Suprapubic skin (tissue), 4 donors: ENCODE measurements at regions not wholly inside any gene's neighbourhood (a gene's known extent, or its start where the extent isn't known, plus 50 kb on each side); places are given as distances from the start of the nearest gene placed in this dataset.

ENCODE experiments used
- DNase-seq, 2 donors: peaks; one replicate each; pipeline ENCODE4 v3.0.0-alpha.2; 2019; ENCODE audit warnings: low spot score in 2 of 2
- H3K27ac ChIP-seq: fragments of 200-600 bp; sonication (generic); one replicate; pipeline ENCODE4 v1.5.1; 2019
- H3K27me3 ChIP-seq: fragments of 200-600 bp; sonication (generic); one replicate; pipeline ENCODE4 v1.5.1; 2019
- H3K36me3 ChIP-seq: fragments of 200-600 bp; sonication (generic); one replicate; pipeline ENCODE4 v1.5.1; 2019
- H3K4me1 ChIP-seq: fragments of 200-600 bp; sonication (generic); one replicate; pipeline ENCODE4 v1.5.1; 2019
- H3K4me3 ChIP-seq: fragments of 200-600 bp; sonication (generic); one replicate; pipeline ENCODE4 v1.5.1; 2019; ENCODE audit warnings: mild to moderate bottlenecking
- H3K9me3 ChIP-seq: fragments of 200-600 bp; sonication (generic); one replicate; pipeline ENCODE4 v1.5.1; 2019
- CTCF ChIP-seq, 2 donors: fragments of 200-600 bp in 1 of 2; fragments of 450-650 bp in 1 of 2; sonication (generic) in 1 of 2; IDR thresholded peaks; one replicate each; pipeline ENCODE4 v1.5.1; 2016 to 2019; ENCODE audit warnings: antibody characterized with exemption in 2 of 2, mild to moderate bottlenecking in 1 of 2, moderate library complexity in 1 of 2
- EP300 ChIP-seq: sonication (generic); formaldehyde crosslinking; IDR thresholded peaks from one replicate; pipeline ENCODE4 v1.6.1; 2017; ENCODE audit warnings: antibody characterized with exemption
- POLR2A ChIP-seq, 2 donors: fragments of 450-650 bp; IDR thresholded peaks; one replicate each; pipeline ENCODE4 v1.6.1; 2017; ENCODE audit warnings: antibody characterized with exemption in 2 of 2, mild to moderate bottlenecking in 2 of 2, moderate library complexity in 2 of 2
- POLR2AphosphoS5 ChIP-seq, 3 donors: sonication (generic); formaldehyde crosslinking; IDR thresholded peaks; one replicate each; pipeline ENCODE4 v1.6.1; 2017; ENCODE audit warnings: antibody characterized with exemption in 3 of 3
- WGBS: methylation state at CpG from one replicate; pipeline ENCODE4 v1.1.5; 2018; 5-methylcytosine and 5-hydroxymethylcytosine counted together

- no peaks in the 10 kb centered on the region for H3K36me3 ChIP-seq
- no peak for DNase-seq
- no peaks in the 10 kb centered on the region for H3K9me3 ChIP-seq
- no peaks in the 10 kb centered on the region for H3K27me3 ChIP-seq
- H3K27ac ChIP-seq = no peak overlapping the region
- TF ChIP-seq EP300 (no peak), CTCF (IDR thresholded peaks at IDR 0.05) (no peak), POLR2A (IDR thresholded peaks at IDR 0.05) (no peak), POLR2AphosphoS5 (IDR thresholded peaks at IDR 0.05) (no peak)
- 88% methylated on average over 9 of the region's 9 CpGs for WGBS
- no peaks in the 10 kb centered on the region for H3K4me1 ChIP-seq
- no peak overlapping the region for H3K4me3 ChIP-seq
Observed at GRCh38 chr1:87206044-87206831, 122.4 kb upstream of the LMO4 start.

- Histone ChIP-seq H3K36me3 (no peaks in the 10 kb centered on the region), H3K9me3 (no peaks in the 10 kb centered on the region), H3K27me3 (no peaks in the 10 kb centered on the region), H3K27ac (no peak overlapping the region), H3K4me1 (peaks cover 3% of the 10 kb centered on the region), H3K4me3 (no peak overlapping the region)
- DNase-seq = no peak
- WGBS = 89% methylated on average over 2 of the region's 2 CpGs
- TF ChIP-seq EP300 (no peak), CTCF (IDR thresholded peaks at IDR 0.05) (no peak), POLR2AphosphoS5 (IDR thresholded peaks at IDR 0.05) (no peak), POLR2A (IDR thresholded peaks at IDR 0.05) (no peak)
Observed at GRCh38 chr1:87208080-87208479, 120.6 kb upstream of the LMO4 start.

- peaks cover 4% of the 10 kb centered on the region for H3K4me1 ChIP-seq
- WGBS = 40% methylated on average over 1 of the region's 4 CpGs
- no peak for TF ChIP-seq CTCF (IDR thresholded peaks at IDR 0.05)
- no peak for TF ChIP-seq POLR2AphosphoS5 (IDR thresholded peaks at IDR 0.05)
- no peak for TF ChIP-seq POLR2A (IDR thresholded peaks at IDR 0.05)
- no peak for TF ChIP-seq EP300
- H3K27ac ChIP-seq = no peak overlapping the region
- no peaks in the 10 kb centered on the region for H3K36me3 ChIP-seq
- no peaks in the 10 kb centered on the region for H3K27me3 ChIP-seq
- no peak overlapping the region for H3K4me3 ChIP-seq
- no peak for DNase-seq
- no peaks in the 10 kb centered on the region for H3K9me3 ChIP-seq
Observed at GRCh38 chr1:87208931-87209330, 119.7 kb upstream of the LMO4 start.

- Histone ChIP-seq H3K36me3 (no peaks in the 10 kb centered on the region), H3K9me3 (no peaks in the 10 kb centered on the region), H3K4me3 (no peak overlapping the region), H3K4me1 (peaks cover 4% of the 10 kb centered on the region), H3K27ac (no peak overlapping the region), H3K27me3 (no peaks in the 10 kb centered on the region)
- 88% methylated on average over 3 of the region's 3 CpGs for WGBS
- no peak for TF ChIP-seq CTCF (IDR thresholded peaks at IDR 0.05)
- no peak for TF ChIP-seq EP300
- TF ChIP-seq POLR2A (IDR thresholded peaks at IDR 0.05) = no peak
- TF ChIP-seq POLR2AphosphoS5 (IDR thresholded peaks at IDR 0.05) = no peak
- DNase-seq = no peak
Observed at GRCh38 chr1:87210151-87210550, 118.5 kb upstream of the LMO4 start.

- Histone ChIP-seq H3K36me3 (no peaks in the 10 kb centered on the region), H3K27me3 (no peaks in the 10 kb centered on the region), H3K9me3 (no peaks in the 10 kb centered on the region), H3K27ac (no peak overlapping the region), H3K4me1 (peaks cover 4% of the 10 kb centered on the region), H3K4me3 (no peak overlapping the region)
- DNase-seq = no peak
- WGBS = 76% methylated on average over 6 of the region's 6 CpGs
- TF ChIP-seq POLR2AphosphoS5 (IDR thresholded peaks at IDR 0.05) = no peak
- TF ChIP-seq EP300 = no peak
- no peak for TF ChIP-seq POLR2A (IDR thresholded peaks at IDR 0.05)
- TF ChIP-seq CTCF (IDR thresholded peaks at IDR 0.05) = no peak
Observed at GRCh38 chr1:87212431-87213134, 116.1 kb upstream of the LMO4 start.
